ENCODE measurements at regions not wholly inside any gene's neighbourhood (a gene's known extent, or its start where the extent isn't known, plus 50 kb on each side); places are given as distances from the start of the nearest gene placed in this dataset.

- TF ChIP-seq PHF8 (IDR thresholded peaks at IDR 0.05; ENCODE audit: borderline replicate concordance, low read depth): no peak
- no peak for TF ChIP-seq EP300 (IDR thresholded peaks at IDR 0.05)
- no peak for TF ChIP-seq KDM1A (IDR thresholded peaks at IDR 0.05; ENCODE audit: low read depth)
- TF ChIP-seq NR3C1 (IDR thresholded peaks at IDR 0.05): no peak
- TF ChIP-seq POLR2A (IDR thresholded peaks at IDR 0.05; ENCODE audit: low read length): no peak
- TF ChIP-seq, protein P1, sequence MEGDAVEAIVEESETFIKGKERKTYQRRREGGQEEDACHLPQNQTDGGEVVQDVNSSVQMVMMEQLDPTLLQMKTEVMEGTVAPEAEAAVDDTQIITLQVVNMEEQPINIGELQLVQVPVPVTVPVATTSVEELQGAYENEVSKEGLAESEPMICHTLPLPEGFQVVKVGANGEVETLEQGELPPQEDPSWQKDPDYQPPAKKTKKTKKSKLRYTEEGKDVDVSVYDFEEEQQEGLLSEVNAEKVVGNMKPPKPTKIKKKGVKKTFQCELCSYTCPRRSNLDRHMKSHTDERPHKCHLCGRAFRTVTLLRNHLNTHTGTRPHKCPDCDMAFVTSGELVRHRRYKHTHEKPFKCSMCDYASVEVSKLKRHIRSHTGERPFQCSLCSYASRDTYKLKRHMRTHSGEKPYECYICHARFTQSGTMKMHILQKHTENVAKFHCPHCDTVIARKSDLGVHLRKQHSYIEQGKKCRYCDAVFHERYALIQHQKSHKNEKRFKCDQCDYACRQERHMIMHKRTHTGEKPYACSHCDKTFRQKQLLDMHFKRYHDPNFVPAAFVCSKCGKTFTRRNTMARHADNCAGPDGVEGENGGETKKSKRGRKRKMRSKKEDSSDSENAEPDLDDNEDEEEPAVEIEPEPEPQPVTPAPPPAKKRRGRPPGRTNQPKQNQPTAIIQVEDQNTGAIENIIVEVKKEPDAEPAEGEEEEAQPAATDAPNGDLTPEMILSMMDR (IDR thresholded peaks at IDR 0.05): no peak
- TF ChIP-seq, protein P2, sequence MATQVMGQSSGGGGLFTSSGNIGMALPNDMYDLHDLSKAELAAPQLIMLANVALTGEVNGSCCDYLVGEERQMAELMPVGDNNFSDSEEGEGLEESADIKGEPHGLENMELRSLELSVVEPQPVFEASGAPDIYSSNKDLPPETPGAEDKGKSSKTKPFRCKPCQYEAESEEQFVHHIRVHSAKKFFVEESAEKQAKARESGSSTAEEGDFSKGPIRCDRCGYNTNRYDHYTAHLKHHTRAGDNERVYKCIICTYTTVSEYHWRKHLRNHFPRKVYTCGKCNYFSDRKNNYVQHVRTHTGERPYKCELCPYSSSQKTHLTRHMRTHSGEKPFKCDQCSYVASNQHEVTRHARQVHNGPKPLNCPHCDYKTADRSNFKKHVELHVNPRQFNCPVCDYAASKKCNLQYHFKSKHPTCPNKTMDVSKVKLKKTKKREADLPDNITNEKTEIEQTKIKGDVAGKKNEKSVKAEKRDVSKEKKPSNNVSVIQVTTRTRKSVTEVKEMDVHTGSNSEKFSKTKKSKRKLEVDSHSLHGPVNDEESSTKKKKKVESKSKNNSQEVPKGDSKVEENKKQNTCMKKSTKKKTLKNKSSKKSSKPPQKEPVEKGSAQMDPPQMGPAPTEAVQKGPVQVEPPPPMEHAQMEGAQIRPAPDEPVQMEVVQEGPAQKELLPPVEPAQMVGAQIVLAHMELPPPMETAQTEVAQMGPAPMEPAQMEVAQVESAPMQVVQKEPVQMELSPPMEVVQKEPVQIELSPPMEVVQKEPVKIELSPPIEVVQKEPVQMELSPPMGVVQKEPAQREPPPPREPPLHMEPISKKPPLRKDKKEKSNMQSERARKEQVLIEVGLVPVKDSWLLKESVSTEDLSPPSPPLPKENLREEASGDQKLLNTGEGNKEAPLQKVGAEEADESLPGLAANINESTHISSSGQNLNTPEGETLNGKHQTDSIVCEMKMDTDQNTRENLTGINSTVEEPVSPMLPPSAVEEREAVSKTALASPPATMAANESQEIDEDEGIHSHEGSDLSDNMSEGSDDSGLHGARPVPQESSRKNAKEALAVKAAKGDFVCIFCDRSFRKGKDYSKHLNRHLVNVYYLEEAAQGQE (IDR thresholded peaks at IDR 0.05): no peak
- no peak for TF ChIP-seq RFX5 (IDR thresholded peaks at IDR 0.05)
- TF ChIP-seq SREBF2 (IDR thresholded peaks at IDR 0.05): no peak
- TF ChIP-seq MAFK (IDR thresholded peaks at IDR 0.05; ENCODE audit: partially characterized antibody): no peak
Measured at GRCh38 chr4:167893531-167893930, 198.8 kb upstream of the ANXA10 start.

Data from A549 (cell line).